Islet of Langerhans (tissue), 1 donor: ENCODE measurements at regions not wholly inside any gene's neighbourhood (a gene's known extent, or its start where the extent isn't known, plus 50 kb on each side); places are given as distances from the start of the nearest gene placed in this dataset.

Source experiments
- FAIRE-seq: peaks from one replicate; lab custom pipeline; 2011; peaks lifted over from hg19 to GRCh38; lab: Jason Lieb, UNC

- no peak for FAIRE-seq
Observed at GRCh38 chr2:34936089-34936488, 1337.0 kb upstream of the FAM98A start.

- no peak for FAIRE-seq
Observed at GRCh38 chr2:34912084-34912483, 1313.0 kb upstream of the FAM98A start.

DNA sequence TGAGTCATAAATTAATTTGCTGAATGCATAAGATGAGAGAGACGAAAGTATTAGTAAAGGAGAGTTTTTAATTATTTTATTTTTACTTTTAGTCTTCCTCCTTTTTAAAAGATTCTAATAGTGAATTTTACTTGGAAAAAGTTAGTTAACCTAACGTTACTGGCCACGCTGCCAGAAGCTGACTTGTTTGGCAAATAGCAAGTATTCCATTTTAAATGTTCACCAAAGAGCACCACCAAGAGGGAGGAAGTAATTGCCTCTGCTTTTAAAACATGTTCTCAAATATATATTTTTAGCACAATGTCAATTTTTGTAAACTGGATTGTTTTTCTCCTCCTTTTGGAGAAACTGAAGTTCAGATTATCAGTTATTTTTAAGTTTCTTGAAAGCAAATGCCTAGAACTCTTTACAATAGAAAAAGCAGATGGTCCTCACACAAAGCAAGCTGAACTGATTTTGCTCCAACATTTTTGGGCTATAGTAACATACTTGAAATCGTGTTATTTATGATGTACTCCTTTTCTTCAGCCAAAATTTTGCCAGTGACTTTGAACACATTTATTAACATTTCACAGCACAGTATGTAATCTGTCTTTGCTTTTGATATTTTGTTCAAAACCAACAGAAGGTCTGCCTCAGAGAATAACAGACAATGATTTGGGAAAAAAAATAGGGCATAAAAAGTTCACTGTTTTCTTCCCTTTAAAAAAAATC lies 1311.0 kb upstream of the FAM98A start:
- no peak for FAIRE-seq

- no peak for FAIRE-seq
Observed at GRCh38 chr2:34907812-34908211, 1308.7 kb upstream of the FAM98A start.

DNA sequence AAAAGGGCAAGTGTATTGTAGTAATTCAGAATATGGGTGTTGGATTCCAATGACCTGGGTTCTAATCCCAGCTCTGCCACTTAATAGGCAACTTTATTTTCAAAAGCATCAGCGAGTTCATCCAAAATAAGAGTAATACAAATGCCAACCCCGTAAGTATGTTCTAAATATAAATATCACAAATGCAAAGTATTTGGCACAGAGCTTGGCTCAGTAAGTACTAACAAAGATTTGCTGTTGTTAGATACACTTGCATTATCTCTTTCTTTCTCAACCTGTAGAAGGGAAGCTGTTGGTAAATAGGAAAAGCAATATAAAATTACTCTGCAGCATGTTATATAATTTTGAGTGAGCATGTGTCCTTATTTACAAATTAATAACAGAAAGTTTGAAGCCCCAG lies 1302.6 kb upstream of the FAM98A start:
- FAIRE-seq = no peak

DNA sequence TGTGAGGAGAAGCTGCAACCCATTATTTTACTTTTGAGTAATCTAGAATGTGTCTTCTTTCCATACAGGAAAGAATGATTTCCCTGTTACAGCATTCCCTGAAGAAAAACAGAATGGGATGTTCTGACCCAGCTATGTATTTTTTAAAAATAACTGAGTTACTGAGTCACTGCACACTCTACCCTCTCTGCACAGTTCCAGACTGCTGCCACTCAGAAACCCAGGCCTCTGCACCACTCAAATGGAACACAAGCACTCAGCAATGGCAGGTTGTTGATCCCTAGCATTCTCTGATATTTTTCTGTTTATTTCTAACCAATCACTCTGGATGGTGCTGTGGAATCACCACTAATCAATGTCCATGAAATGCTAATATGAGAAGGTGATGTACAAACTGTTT lies 1300.0 kb upstream of the FAM98A start:
- FAIRE-seq = no peak

DNA sequence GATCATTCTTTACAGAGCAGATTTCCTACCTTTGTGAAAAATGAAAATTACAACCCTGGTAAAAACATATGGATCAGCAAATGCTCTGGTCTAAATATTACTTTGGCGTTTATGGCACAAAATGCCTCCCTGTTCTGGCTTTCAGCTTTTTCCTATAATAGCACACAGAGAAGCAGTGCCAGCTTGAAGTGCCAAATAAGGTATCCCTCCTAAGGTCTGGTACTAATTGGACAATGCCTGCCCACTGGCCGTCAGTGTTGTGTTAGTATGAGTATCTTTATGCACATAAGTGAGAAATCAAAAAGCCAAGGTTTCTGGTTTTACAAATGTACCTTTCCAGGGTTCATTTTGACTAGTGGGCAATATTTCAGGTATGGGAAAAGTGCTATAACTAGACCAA lies 1293.7 kb upstream of the FAM98A start:
- no peak for FAIRE-seq

DNA sequence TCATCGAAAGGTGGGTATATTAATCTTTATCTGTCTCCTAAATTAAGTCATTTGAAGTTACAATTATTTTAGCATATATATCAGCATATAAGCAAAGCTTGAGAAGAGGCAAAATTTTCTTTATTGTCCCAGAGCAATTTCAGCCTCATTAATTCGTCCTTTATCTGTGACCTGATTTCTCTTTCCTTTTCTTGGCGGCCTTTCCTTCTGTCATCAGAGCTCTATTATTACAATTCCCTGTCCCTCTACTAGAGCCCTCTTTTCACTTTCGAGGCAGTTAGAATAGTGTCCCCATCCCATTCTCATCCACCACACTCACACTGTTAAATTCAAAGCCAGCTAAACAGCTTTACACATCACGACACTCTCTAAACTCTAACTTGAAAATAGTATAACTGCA lies 1293.2 kb upstream of the FAM98A start:
- no peak for FAIRE-seq

- FAIRE-seq = no peak
Observed at GRCh38 chr2:34875091-34875745, 1276.1 kb upstream of the FAM98A start.

- FAIRE-seq = no peak
Observed at GRCh38 chr2:34853646-34854045, 1254.5 kb upstream of the FAM98A start.

GRCh38 chr2:34851804-34852203 lies 1252.7 kb upstream of the FAM98A start:
- no peak for FAIRE-seq

- no peak for FAIRE-seq
Observed at GRCh38 chr2:34849827-34850226, 1250.7 kb upstream of the FAM98A start.

DNA sequence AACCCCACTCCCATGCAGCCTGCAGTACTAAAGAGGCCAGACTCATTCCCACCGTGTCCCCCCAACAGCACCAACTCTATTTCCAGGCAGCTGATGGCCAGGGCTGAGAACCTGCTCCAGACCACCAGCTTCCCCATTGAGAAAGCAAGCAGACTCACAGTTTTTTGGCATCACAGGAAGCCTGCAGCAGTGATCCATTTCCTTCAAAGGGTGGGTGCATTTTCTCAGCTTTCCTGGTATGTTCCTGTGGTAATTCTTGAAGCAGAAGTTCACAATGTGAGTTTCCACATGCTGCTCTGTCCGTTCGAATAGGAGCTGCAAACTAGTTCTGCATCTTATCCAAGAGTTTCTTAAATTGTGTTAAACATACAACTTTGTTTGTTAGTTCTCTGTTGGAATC lies 1249.6 kb upstream of the FAM98A start:
- no peak for FAIRE-seq

- FAIRE-seq = no peak
Observed at GRCh38 chr2:34848132-34848531, 1249.0 kb upstream of the FAM98A start.

DNA sequence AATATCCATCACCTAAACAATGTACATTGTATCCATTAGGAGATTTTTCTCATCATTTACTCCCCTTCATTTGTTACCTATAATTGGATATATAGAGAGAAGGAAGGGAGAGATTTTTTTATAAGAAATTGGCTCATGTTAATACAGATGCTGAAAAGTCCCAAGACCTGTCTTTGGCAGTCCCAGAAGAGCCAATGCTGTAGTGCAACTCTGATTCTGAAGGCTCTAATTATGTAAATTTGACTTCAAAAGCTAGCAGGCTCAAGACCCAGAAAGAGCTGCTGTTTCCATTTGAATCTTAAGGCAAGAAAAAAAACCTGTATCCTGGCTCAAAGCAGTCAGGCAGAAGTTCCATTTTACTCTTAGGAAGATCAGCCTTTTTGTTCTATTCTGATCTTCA lies 1245.5 kb upstream of the FAM98A start:
- FAIRE-seq = no peak

- no peak for FAIRE-seq
Observed at GRCh38 chr2:34838408-34838807, 1239.3 kb upstream of the FAM98A start.

DNA sequence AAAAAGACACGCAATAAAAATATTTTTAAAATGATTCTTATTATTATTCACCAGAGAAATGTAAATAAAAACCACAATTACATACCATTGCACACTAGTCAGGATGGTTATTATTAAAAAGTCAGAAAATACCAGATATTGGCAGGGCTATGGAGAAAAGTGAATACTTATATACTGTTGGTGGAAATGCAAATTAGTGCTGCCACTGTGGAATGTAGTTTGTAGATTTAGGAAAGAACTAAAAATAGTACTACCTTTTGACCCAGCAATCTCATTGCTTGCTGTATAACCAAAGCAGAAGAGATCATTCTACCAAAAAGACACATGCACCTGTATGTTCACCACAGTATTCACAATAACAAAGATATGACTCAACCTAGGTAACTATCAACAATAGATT lies 1237.3 kb upstream of the FAM98A start:
- FAIRE-seq = no peak

DNA sequence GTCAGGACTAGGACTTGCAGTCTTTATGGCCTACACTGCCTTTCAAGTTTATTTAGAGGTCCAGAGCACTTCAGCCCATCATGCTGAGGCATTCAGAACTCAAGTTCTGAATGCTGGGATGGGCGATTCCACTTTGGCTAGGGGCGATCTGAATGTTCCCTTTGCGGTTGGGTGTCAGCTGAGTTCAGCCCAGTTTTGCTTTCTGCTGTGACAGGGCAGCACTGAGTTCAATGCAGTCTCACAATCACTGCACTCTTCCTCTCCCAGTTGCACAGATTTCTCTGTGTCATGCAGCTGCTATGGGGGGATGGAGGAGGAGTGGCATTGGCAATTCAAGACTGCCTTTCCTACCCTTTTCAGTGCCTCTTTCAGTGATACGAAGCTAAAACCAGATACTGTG lies 1232.0 kb upstream of the FAM98A start:
- FAIRE-seq = no peak

DNA sequence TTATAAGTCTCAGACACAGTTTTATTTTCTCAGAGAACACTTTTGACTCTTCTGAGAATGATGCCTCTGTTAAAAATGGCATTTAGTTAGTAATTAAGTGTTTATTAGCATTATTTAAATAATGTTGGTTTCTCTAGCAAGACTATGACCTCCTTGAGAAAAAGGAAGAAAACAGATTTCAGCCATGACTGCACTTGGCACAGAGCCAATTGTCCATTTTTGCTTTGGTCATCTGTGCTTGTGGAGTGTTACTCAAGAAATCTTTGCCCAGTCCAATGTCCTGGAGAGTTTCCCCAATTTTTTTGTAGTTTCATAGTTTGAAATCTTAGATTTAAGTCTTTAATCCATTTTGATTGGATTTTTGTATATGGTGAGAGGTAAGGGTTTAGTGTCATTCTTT lies 1229.4 kb upstream of the FAM98A start:
- no peak for FAIRE-seq

DNA sequence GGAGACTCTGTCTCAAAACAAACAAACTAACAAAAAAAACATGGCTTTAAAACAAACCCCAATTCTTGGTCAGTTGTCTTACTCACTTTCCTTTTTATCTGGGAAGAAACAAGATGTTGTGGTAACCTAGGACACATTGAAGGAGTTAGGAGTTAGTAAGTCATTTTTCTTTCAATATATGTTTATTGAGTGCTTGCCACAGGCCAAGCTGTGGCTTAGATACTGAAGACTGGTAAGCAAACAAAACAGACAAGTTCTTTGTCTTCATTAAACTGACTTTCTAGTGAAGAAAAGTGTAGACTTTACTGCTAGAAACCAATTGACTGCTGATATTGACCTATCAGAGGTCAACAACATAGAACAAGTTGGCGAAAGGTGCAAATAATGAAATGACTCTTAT lies 1228.3 kb upstream of the FAM98A start:
- no peak for FAIRE-seq

GRCh38 chr2:34825686-34826085 lies 1226.6 kb upstream of the FAM98A start:
- FAIRE-seq = no peak

GRCh38 chr2:34822616-34823015 lies 1223.5 kb upstream of the FAM98A start:
- FAIRE-seq = no peak

DNA sequence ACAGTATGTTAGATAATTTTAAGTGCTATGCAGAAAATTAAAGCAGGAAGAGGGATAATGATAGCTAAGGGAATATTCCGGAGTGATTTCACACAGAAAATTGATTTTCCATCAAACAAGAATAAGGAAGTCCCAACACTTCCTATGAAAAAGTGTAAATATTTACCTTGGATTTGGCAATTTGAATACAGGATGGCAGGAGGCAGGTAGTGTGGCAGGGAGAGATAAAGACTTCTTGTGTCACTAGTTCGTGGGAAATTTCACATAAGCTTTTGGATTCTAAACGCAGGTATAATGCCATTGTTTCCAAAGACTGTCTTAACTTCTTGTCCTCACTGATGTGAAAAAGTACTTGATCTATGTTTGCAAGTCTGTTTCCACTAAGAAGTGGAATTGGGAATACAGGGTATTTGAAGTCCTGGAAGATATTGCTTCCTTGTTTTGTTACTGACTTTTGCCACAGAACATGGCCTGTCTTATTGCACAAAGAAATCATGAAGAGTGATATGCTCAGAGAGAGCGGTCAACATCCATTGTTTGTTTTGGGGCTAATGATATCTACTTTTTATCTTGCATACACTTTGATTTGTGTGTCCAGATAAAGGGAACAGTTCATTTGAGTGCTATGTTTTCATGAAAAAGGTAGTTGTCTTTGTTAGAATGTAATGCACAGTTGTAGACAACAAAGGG lies 1216.1 kb upstream of the FAM98A start:
- FAIRE-seq = no peak

DNA sequence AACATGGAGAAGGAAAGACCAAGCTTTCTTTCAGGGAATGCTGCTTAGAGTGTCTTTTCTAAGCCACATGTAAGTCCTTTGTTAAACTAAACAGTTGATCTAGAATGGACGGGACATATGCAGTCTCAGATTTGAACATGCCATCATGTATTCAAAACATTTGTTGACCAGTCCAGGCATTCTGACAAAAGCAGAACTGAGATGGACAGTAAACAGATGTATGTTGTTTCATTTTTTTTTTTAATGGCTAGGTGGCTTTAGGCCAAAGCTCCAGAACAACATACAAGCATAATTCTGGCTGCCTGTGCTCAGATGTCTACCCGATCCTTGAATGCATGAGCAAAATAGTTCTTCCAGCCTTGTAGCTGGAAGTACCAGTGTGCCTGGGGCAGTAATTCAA lies 1211.4 kb upstream of the FAM98A start:
- FAIRE-seq = no peak
